Right lobe of liver (tissue), 6 donors: ENCODE measurements at regions not wholly inside any gene's neighbourhood (a gene's known extent, or its start where the extent isn't known, plus 50 kb on each side); places are given as distances from the start of the nearest gene placed in this dataset.

Source experiments
- ATAC-seq, 4 donors: fragments of 200-7000 bp; cut with Tn5 transposase; one replicate each; pipeline ENCODE4 v1.9.1; 2020; ENCODE audit warnings: mild to moderate bottlenecking in 4 of 4, moderate library complexity in 4 of 4
- DNase-seq, 3 donors: peaks; one replicate each; pipeline ENCODE4 v3.0.0-alpha.2; 2020
- H3K27ac ChIP-seq, 3 donors: fragments of 200-600 bp; one replicate each; pipeline ENCODE4 v1.8.0; 2022
- H3K27me3 ChIP-seq, 2 donors: fragments of 200-600 bp; one replicate each; pipeline ENCODE4 v1.8.0; 2022
- H3K36me3 ChIP-seq, 4 donors: fragments of 200-600 bp; sonication (generic) in 1 of 4; one replicate each; pipeline versions ENCODE4 v1.5.1 to v1.8.0; 2017 to 2022; ENCODE audit warnings: control low read depth in 1 of 4
- H3K4me1 ChIP-seq, 4 donors: fragments of 200-600 bp; sonication (generic) in 1 of 4; one replicate each; pipeline versions ENCODE4 v1.5.1 to v1.8.0; 2017 to 2022; ENCODE audit warnings: control low read depth in 1 of 4
- H3K4me3 ChIP-seq, 3 donors: fragments of 200-600 bp; one replicate each; pipeline ENCODE4 v1.8.0; 2022
- H3K9me3 ChIP-seq, 4 donors: fragments of 200-600 bp; sonication (generic) in 1 of 4; one replicate each; pipeline versions ENCODE4 v1.5.1 to v1.8.0; 2017 to 2022; ENCODE audit warnings: control low read depth in 1 of 4
- POLR2A ChIP-seq: fragments of 450-650 bp; IDR thresholded peaks from one replicate; pipeline ENCODE4 v1.6.1; 2017; ENCODE audit warnings: antibody characterized with exemption, mild to moderate bottlenecking
- WGBS: methylation state at CpG from one replicate; pipeline ENCODE4 v1.1.6; 2018; ENCODE audit warnings: low coverage, low lambda C conversion rate; ENCODE audit not compliant: insufficient coverage; ENCODE audit errors: missing lambda C conversion rate; 5-methylcytosine and 5-hydroxymethylcytosine counted together
- intact Hi-C, 2 donors: fragments of 100-400 bp; cut with DNase I; formaldehyde crosslinking; loops; one replicate each; pipeline versions ENCODE4 v1.11.2 to v1.14.1; 2022
- TF ChIP-seq, protein P1 (sequence below), 4 donors: fragments of 200-600 bp in 3 of 4; fragments of 450-650 bp in 1 of 4; IDR thresholded peaks; one replicate each; pipeline versions ENCODE4 v1.5.1 to v1.8.0; 2016 to 2022; ENCODE audit warnings: antibody characterized with exemption in 4 of 4, mild to moderate bottlenecking in 2 of 4
- donor health status: DM: no; HTN: yes; CAD: no.
- donor health status: DM: no; HTN: no; CAD: no.
- donor health status: DM: no; HTN: no; CAD: no.
- donor health status: DM: no; HTN: yes; CAD: no.
- donor health status: DM: no; HTN: yes; CAD: no.

GRCh38 chr14:27715561-27715960 is 1051.0 kb upstream of the FOXG1 start:
- ATAC-seq (no peak), DNase-seq (no peak)
- intact Hi-C loops: no loop called here
- Histone ChIP-seq H3K36me3 (no peaks in the 10 kb centered on the region), H3K9me3 (no peaks in the 10 kb centered on the region), H3K4me1 (no peaks in the 10 kb centered on the region), H3K27ac (no peak overlapping the region), H3K4me3 (no peak overlapping the region), H3K27me3 (no peaks in the 10 kb centered on the region)
- TF ChIP-seq, protein P1, sequence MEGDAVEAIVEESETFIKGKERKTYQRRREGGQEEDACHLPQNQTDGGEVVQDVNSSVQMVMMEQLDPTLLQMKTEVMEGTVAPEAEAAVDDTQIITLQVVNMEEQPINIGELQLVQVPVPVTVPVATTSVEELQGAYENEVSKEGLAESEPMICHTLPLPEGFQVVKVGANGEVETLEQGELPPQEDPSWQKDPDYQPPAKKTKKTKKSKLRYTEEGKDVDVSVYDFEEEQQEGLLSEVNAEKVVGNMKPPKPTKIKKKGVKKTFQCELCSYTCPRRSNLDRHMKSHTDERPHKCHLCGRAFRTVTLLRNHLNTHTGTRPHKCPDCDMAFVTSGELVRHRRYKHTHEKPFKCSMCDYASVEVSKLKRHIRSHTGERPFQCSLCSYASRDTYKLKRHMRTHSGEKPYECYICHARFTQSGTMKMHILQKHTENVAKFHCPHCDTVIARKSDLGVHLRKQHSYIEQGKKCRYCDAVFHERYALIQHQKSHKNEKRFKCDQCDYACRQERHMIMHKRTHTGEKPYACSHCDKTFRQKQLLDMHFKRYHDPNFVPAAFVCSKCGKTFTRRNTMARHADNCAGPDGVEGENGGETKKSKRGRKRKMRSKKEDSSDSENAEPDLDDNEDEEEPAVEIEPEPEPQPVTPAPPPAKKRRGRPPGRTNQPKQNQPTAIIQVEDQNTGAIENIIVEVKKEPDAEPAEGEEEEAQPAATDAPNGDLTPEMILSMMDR (IDR thresholded peaks at IDR 0.05): no peak
- TF ChIP-seq POLR2A: no peak

DNA sequence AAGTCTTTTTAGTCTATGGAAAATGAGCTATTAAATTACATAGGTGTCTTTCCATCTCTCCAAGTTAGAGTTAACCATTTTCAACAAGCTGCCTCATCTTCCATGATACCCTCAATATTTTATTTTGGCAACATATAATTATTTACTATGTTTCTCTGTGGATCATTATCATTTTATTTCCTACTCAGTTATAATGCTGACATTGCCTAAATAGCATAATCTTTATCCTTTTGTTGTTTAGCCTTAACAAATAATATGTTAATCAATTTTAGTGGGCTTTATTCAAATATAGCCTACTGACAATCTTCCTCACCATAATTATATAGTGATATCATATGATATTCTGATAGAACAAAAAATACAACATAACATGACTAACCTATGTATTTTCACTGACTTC is 1044.8 kb upstream of the FOXG1 start:
- DNase-seq: no peak
- Histone ChIP-seq H3K9me3 (no peaks in the 10 kb centered on the region), H3K27me3 (no peaks in the 10 kb centered on the region), H3K4me1 (no peaks in the 10 kb centered on the region), H3K36me3 (no peaks in the 10 kb centered on the region), H3K4me3 (no peak overlapping the region), H3K27ac (no peak overlapping the region)
- intact Hi-C loops: no loop called here
- TF ChIP-seq, protein P1 (IDR thresholded peaks at IDR 0.05): no peak
- no peak for TF ChIP-seq POLR2A
- ATAC-seq: no peak

DNA sequence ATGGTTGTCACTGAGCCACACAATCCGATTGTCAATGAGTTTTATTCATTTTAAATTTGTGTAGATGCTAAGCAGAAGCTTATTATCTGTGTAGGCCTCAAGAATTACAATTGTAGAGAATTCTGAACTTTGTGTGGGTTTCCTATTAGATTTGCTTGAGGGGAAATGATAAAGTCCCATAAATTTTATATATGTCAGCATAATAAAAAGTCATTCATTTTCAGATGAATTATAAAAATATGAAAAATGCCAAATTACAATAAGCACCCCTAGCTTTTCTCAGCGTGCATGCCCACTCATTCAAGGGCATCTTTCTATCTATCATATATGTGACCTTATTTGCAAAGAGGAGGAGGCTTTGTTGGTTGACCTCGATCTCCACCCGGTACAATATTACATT is 1041.1 kb upstream of the FOXG1 start:
- no peaks in the 10 kb centered on the region for H3K27me3 ChIP-seq
- no peaks in the 10 kb centered on the region for H3K9me3 ChIP-seq
- TF ChIP-seq, protein P1 (IDR thresholded peaks at IDR 0.05): no peak
- TF ChIP-seq POLR2A: no peak
- DNase-seq (no peak), ATAC-seq (no peak)
- H3K4me3 ChIP-seq: no peak overlapping the region
- no peaks in the 10 kb centered on the region for H3K4me1 ChIP-seq
- intact Hi-C loops: no loop called here
- 42% methylated on average over 3 of the region's 4 CpGs for WGBS
- H3K27ac ChIP-seq: no peak overlapping the region
- no peaks in the 10 kb centered on the region for H3K36me3 ChIP-seq

GRCh38 chr14:27727251-27727770 is 1039.3 kb upstream of the FOXG1 start:
- DNase-seq (no peak), ATAC-seq (no peak)
- H3K9me3 ChIP-seq: no peaks in the 10 kb centered on the region
- no peak overlapping the region for H3K27ac ChIP-seq
- H3K4me1 ChIP-seq: no peaks in the 10 kb centered on the region
- no peaks in the 10 kb centered on the region for H3K27me3 ChIP-seq
- no peaks in the 10 kb centered on the region for H3K36me3 ChIP-seq
- TF ChIP-seq, protein P1 (IDR thresholded peaks at IDR 0.05): no peak
- no peak for TF ChIP-seq POLR2A
- intact Hi-C loops: no loop called here
- no peak overlapping the region for H3K4me3 ChIP-seq
- 37% methylated on average over 2 of the region's 2 CpGs for WGBS

DNA sequence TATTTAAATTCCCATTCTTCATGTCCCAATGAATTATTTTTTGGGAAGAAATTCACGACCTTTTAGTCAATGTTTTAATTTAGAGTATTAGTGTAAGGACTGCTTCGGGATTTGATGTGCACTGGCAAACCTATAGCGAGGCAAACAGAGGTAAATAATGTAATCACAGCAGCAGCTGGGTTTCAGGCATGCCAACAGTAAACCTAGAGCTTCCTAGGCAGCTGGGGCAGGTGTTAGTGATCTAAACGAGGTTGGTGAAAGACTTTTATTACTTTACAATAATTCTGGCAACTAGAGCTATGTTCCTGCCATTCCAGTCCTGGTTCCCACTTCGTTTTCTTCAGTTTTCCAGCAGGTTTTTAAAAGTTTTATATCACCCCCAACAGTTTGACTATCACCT is 1036.4 kb upstream of the FOXG1 start:
- Histone ChIP-seq H3K36me3 (no peaks in the 10 kb centered on the region), H3K27ac (no peak overlapping the region), H3K4me1 (no peaks in the 10 kb centered on the region), H3K9me3 (no peaks in the 10 kb centered on the region), H3K27me3 (no peaks in the 10 kb centered on the region), H3K4me3 (no peak overlapping the region)
- DNase-seq (no peak), ATAC-seq (no peak)
- no peak for TF ChIP-seq POLR2A
- TF ChIP-seq, protein P1 (IDR thresholded peaks at IDR 0.05): no peak
- 27% methylated on average over 5 of the region's 5 CpGs for WGBS
- intact Hi-C loops: no loop called here
